Mucosa of rectum (tissue), 2 donors: ENCODE measurements at regions not wholly inside any gene's neighbourhood (a gene's known extent, or its start where the extent isn't known, plus 50 kb on each side); places are given as distances from the start of the nearest gene placed in this dataset.
"Not testable (repeated sequence)": the region's sequence is repeated elsewhere in the genome, so short reads cannot be mapped to it uniquely, and the experiment has no call there.

Source experiments
- H3K27ac ChIP-seq, 2 donors: one replicate each; pipeline ENCODE4 v1.7.0; 2013; ENCODE audit warnings: inconsistent platforms in 2 of 2, low read depth in 2 of 2, low read length in 2 of 2
- H3K27me3 ChIP-seq, 2 donors: one replicate each; pipeline ENCODE4 v1.7.0; 2013; ENCODE audit warnings: low read length in 2 of 2; ENCODE audit not compliant: control insufficient read depth in 2 of 2, insufficient read depth in 2 of 2
- H3K36me3 ChIP-seq, 2 donors: one replicate each; pipeline ENCODE4 v1.7.0; 2013; ENCODE audit warnings: low read length in 2 of 2; ENCODE audit not compliant: control insufficient read depth in 2 of 2, insufficient read depth in 2 of 2
- H3K4me1 ChIP-seq, 2 donors: one replicate each; pipeline ENCODE4 v1.7.0; 2013; ENCODE audit warnings: low read length in 2 of 2, mild to moderate bottlenecking in 1 of 2; ENCODE audit not compliant: control insufficient read depth in 2 of 2, insufficient read depth in 2 of 2
- H3K4me3 ChIP-seq, 2 donors: one replicate each; pipeline ENCODE4 v1.7.0; 2013; ENCODE audit warnings: low read length in 2 of 2
- H3K9ac ChIP-seq, 2 donors: one replicate each; pipeline ENCODE4 v1.7.0; 2013; ENCODE audit warnings: low read length in 2 of 2, low read depth in 1 of 2, mild to moderate bottlenecking in 1 of 2
- H3K9me3 ChIP-seq, 2 donors: one replicate each; pipeline ENCODE4 v1.7.0; 2013; ENCODE audit warnings: low read length in 2 of 2; ENCODE audit not compliant: control insufficient read depth in 2 of 2
- donor health status: healthy.
- donor health status: Normal muscosa, but diverticular disease.

DNA sequence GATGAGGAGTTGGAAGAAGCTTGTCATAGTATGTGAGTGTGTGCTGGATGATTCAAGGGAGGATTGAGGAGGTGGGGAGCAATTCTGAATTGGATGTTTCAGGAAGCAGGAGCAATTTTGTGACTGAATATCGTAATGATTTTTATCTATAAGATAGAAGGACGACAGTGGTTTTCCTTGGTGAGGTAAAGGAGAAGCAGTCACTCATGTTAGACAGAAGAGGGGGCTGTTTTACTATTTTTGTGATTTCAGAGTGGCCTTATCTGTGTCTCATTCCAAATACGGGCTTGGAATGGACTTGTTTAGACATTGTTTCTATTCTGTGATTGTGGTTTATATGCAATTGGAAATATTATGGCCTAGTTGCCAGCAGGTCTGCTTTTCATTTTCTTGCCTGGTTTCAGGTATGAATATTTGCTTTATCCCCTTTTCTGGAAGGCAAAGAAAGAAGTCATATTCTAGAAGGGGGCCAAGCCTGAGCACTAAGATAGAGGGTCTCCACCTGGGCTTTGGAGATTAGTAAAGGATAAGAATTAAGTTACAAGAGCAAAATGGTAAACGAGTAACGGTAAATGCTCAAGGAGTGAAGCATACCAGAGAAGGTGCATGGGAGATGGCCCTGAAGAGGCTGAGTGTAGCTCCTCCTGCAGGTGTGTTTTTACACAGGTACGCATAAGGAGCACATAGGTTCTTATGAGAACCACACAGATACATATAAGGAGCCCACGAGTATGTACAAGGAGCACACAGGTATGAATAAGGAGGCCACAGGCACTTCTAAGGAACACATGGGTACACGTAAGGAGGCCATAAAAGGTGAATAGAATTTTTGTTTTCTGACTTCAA, 124.6 kb upstream of the KCNAB1 start:
- Histone ChIP-seq H3K9me3 (no peaks in the 10 kb centered on the region), H3K36me3 (no peaks in the 10 kb centered on the region), H3K9ac (no peak overlapping the region), H3K4me1 (no peaks in the 10 kb centered on the region), H3K27me3 (no peaks in the 10 kb centered on the region), H3K4me3 (no peak overlapping the region), H3K27ac (no peak overlapping the region)

DNA sequence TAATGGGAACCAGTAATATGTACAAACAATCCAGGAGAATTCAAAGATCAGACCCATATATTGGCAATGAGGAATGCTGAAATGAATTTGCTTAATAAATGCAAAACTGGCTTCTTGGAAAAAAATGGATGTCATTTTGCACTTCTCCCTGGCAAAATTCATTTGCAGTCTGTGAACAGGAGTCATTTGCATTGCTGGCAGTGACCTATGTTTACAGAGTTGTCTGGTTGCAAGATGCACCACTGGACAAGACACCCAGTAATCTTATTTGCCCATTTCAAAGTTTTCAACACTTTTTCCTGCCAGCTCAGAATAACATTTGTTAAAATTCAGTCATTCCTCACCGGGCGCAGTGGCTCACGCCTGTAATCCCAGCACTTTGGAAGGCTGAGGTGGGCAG, 123.5 kb upstream of the KCNAB1 start:
- no peak overlapping the region for H3K4me3 ChIP-seq
- no peaks in the 10 kb centered on the region for H3K9me3 ChIP-seq
- H3K27ac ChIP-seq, result no peak overlapping the region
- H3K36me3 ChIP-seq, result no peaks in the 10 kb centered on the region
- no peaks in the 10 kb centered on the region for H3K4me1 ChIP-seq
- no peaks in the 10 kb centered on the region for H3K27me3 ChIP-seq
- H3K9ac ChIP-seq, result no peak overlapping the region

DNA sequence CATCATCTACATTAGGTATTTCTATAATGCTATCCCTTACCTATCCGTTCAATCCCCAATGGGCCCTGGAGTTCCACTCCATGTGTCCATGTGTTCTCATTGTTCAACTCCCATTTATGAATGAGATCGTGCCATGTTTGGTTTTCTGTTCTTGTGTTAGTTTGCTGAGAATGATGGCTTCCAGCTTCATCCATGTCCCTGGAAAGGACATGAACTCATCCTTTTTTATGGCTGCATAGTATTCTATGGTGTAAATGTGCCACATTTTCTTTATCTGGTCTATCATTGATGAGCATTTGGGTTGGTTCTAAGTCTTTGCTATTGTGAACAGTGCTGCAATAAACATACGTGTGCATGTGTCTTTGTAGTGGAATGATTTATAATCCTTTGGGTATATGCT, 122.2 kb upstream of the KCNAB1 start:
- H3K4me1 ChIP-seq, H3K27ac ChIP-seq, H3K9me3 ChIP-seq, H3K36me3 ChIP-seq, H3K27me3 ChIP-seq, H3K4me3 ChIP-seq, H3K9ac ChIP-seq: not testable (repeated sequence)

DNA sequence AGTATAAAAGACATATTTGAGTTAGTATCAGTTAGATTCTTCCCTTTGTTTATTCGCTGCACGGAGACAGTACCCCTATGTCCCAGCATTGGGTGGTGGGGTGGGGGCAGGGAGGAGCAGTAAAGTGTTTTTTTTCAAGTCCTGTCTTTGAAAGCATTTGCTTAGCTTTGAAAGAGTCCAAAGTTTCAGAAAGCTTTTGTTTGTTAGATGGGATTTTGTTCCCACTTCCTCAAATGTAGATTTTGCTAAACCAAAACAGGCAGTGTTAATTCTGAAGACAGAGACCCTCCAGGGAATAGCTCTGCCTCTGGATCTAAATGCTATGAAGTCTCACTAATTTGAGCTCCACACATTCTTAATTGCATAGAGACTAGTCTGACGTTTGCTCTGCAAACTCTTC, 114.6 kb upstream of the KCNAB1 start:
- Histone ChIP-seq H3K27ac (no peak overlapping the region), H3K27me3 (no peaks in the 10 kb centered on the region), H3K36me3 (no peaks in the 10 kb centered on the region), H3K9me3 (no peaks in the 10 kb centered on the region), H3K4me3 (no peak overlapping the region), H3K4me1 (no peaks in the 10 kb centered on the region), H3K9ac (no peak overlapping the region)

DNA sequence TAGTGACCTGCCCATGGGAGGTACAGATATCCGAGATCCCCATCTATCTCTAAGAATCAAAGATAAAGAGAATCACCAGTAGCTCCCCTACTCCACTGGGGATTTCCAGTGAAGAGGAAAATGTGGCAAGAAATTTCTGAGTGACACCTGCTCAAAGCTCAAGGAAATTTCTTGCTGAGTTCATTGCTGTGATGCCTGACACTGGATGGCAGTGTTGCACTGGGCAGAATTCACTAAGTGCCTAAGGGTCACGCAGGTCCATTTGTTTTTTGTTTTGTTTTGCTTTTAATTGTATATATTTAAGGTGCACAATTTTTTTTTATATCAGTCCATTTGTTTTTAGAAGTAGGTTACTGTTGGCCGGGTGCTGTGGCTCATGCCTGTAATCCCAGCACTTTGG, 109.5 kb upstream of the KCNAB1 start:
- peaks cover 0 to 3% of the 10 kb centered on the region in 2 donors for H3K27me3 ChIP-seq
- no peaks in the 10 kb centered on the region for H3K36me3 ChIP-seq
- no peaks in the 10 kb centered on the region for H3K9me3 ChIP-seq
- no peak overlapping the region for H3K9ac ChIP-seq
- no peaks in the 10 kb centered on the region for H3K4me1 ChIP-seq
- no peak overlapping the region for H3K4me3 ChIP-seq
- no peak overlapping the region for H3K27ac ChIP-seq

DNA sequence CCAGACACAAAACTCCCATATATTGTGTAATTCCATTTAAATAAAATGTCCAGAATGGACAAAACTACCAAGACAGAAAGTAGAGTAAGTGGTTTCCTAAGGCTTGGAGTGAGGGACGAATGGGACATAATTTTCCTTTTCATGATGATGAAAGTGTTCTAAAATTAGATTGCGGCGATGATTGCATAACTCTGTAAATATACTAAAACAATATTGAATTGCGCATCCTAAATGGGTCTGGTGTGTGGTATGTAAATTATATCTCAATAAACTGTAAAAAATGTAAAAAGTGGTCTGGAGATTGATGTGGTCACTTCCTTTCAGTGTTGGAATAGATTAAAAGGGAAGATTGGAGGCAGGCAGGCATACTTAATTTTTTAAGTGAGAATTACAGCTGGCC, 105.9 kb upstream of the KCNAB1 start:
- Histone ChIP-seq H3K4me3 (no peak overlapping the region), H3K4me1 (no peaks in the 10 kb centered on the region), H3K9ac (no peak overlapping the region), H3K36me3 (no peaks in the 10 kb centered on the region), H3K27ac (no peak overlapping the region), H3K27me3 (peaks cover 0 to 3% of the 10 kb centered on the region in 2 donors), H3K9me3 (no peaks in the 10 kb centered on the region)

DNA sequence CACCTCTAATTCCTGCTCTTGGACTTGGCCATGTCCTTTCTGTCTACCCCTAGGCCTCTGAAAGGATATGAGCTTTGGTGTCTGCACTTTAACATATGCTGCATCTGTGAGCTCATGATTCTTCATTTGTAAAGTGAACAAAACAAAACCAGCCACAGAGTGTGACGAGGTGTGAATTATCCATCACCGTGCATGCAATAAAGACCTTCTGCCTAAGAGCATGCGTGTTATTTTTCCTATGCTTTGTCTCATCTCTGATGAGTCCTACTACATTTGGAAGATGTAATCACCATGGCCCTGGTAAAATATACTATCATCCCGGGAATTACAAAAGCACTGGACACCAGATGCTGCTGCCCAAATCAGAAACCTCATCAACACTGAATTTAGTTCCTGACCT, 103.5 kb upstream of the KCNAB1 start:
- Histone ChIP-seq H3K4me1 (no peaks in the 10 kb centered on the region), H3K36me3 (no peaks in the 10 kb centered on the region), H3K27me3 (peaks cover 0 to 3% of the 10 kb centered on the region in 2 donors), H3K9me3 (no peaks in the 10 kb centered on the region), H3K27ac (no peak overlapping the region), H3K9ac (no peak overlapping the region), H3K4me3 (no peak overlapping the region)

DNA sequence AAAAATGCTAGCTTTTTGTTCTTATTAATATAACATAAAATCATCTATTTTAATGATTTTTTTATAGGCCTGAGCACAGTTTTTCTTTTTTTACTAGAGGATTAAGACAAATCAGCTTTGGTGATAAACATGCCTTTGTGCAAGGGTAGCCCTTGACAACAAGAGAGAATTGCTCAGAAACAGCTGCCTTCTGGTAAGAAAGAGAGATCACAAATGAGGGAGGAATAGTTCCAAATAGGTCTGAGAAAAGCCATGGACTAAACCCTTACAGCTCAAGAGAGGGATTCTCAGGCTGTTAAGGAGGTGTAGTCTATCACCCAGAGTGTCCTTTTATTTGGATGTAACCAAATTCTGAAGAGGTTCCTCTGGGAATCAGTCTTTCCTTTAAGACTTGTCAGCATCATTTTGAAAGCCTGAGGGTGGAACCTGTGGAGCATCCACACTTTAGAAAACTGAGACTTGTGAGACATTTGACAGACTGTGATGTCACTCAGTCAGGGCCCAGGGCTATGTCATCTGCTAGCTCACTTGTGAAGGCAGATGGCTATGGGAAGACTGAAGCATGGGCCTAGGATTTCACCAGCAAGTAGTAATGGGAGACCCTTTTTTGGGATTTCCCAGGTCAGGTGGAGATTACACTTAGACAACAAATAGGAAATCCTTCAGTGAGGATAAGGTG, 102.9 kb upstream of the KCNAB1 start:
- H3K4me3 ChIP-seq, result no peak overlapping the region
- no peaks in the 10 kb centered on the region for H3K4me1 ChIP-seq
- no peaks in the 10 kb centered on the region for H3K27me3 ChIP-seq
- no peak overlapping the region for H3K9ac ChIP-seq
- H3K36me3 ChIP-seq, result no peaks in the 10 kb centered on the region
- H3K9me3 ChIP-seq, result no peaks in the 10 kb centered on the region
- no peak overlapping the region for H3K27ac ChIP-seq

DNA sequence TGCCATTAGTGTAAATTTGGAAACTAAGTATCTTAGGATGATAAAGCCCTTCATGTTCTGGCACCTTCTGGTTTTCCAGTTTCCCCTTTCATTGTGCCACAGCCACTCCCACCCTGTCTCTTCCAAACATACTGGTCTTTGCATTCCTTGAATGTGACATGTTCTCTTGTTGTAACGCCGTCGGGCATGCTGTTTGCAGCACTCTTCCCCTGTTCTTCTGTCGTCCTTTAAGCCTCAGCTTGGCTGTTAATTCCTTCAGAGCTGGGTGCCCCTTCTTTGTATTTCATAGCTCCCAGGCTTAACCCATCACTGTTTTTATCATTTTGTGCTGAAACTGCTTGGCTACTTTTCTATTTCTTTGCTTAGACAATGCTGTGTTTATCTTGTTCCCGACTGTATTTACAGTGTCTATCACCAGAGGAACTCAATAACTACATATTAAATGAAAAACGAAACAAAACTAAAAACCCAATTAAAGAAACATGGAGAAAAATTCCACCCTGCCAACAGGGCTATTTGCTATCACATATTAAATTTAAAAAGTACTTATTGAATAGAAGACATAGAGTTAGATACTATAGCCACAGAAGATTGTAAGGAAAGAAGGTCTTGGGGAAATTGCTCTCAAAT, 95.4 kb upstream of the KCNAB1 start:
- no peak overlapping the region for H3K27ac ChIP-seq
- peak overlapping the region in 1 of 2 donors; percentile 29 for H3K4me3 ChIP-seq
- H3K9me3 ChIP-seq, result no peaks in the 10 kb centered on the region
- no peak overlapping the region for H3K9ac ChIP-seq
- H3K4me1 ChIP-seq, result no peaks in the 10 kb centered on the region
- H3K27me3 ChIP-seq, result no peaks in the 10 kb centered on the region
- no peaks in the 10 kb centered on the region for H3K36me3 ChIP-seq

DNA sequence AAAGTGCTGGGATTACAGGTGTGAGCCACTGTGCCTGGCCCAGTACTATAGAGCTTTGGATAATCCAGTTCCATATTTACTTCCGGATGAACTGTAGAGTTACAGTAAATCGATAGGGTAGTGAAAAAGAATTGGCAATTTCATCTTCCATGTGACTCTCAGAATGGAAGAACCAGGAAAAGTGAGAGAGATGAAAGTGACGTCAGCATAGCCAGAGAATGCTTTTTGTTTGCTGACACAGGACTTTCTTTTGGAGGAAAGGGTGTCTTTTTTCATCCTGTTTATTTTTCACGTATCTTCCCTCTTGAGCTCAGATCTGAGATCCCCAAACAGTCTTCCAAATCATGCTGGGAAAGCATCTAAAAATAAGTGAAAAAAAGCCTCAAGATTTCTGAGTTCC, 91.2 kb upstream of the KCNAB1 start:
- Histone ChIP-seq H3K4me3 (no peak overlapping the region), H3K36me3 (no peaks in the 10 kb centered on the region), H3K27ac (no peak overlapping the region), H3K9ac (no peak overlapping the region), H3K4me1 (no peaks in the 10 kb centered on the region), H3K27me3 (no peaks in the 10 kb centered on the region), H3K9me3 (no peaks in the 10 kb centered on the region)
